HL-60 (cell line): ENCODE measurements at regions not wholly inside any gene's neighbourhood (a gene's known extent, or its start where the extent isn't known, plus 50 kb on each side); places are given as distances from the start of the nearest gene placed in this dataset.
"Not testable (repeated sequence)": the region's sequence is repeated elsewhere in the genome, so short reads cannot be mapped to it uniquely, and the experiment has no call there.

Source experiments
- DNase-seq, 2 experiments: peaks; one replicate each; pipeline ENCODE4 v3.0.0-alpha.2; 2010 to 2020; ENCODE audit warnings: low read depth in 1 of 2, low spot score in 1 of 2
- H3K27ac ChIP-seq: fragments of 250-450 bp; sonication (Bioruptor Pico); replicated peaks from 2 replicates; pipeline ENCODE4 v1.5.1; 2020; ENCODE audit warnings: mild to moderate bottlenecking, moderate library complexity
- H3K27me3 ChIP-seq: fragments of 250-450 bp; sonication (Bioruptor Pico); 2 replicates; pipeline ENCODE4 v1.5.1; 2021; ENCODE audit warnings: mild to moderate bottlenecking, moderate library complexity; ENCODE audit not compliant: insufficient read depth, poor library complexity, severe bottlenecking
- H3K4me3 ChIP-seq: replicated peaks from 2 replicates; pipeline ENCODE4 v1.5.1; 2011; ENCODE audit warnings: mild to moderate bottlenecking, control low read depth, low read length; ENCODE audit not compliant: insufficient read depth
- GABPA ChIP-seq: IDR thresholded peaks from 2 replicates; pipeline ENCODE4 v1.6.1; 2012; ENCODE audit warnings: low read depth
- POLR2AphosphoS5 ChIP-seq: IDR thresholded peaks from 2 replicates; pipeline ENCODE4 v1.6.1; 2012; ENCODE audit warnings: low read depth
- REST ChIP-seq: IDR thresholded peaks from 2 replicates; pipeline ENCODE4 v1.6.1; 2012; ENCODE audit warnings: low read depth; ENCODE audit not compliant: insufficient replicate concordance
- SPI1 ChIP-seq: IDR thresholded peaks from 2 replicates; pipeline ENCODE4 v1.6.1; 2012; ENCODE audit warnings: low read depth, mild to moderate bottlenecking, borderline replicate concordance
- TF ChIP-seq, protein P1 (sequence below): IDR thresholded peaks from one replicate; pipeline ENCODE4 v1.5.1; 2011; ENCODE audit warnings: low read length, control low read depth, inconsistent platforms; ENCODE audit not compliant: insufficient read depth

- TF ChIP-seq REST (no peak), GABPA (no peak), SPI1 (no peak), POLR2AphosphoS5 (no peak)
- TF ChIP-seq, protein P1, sequence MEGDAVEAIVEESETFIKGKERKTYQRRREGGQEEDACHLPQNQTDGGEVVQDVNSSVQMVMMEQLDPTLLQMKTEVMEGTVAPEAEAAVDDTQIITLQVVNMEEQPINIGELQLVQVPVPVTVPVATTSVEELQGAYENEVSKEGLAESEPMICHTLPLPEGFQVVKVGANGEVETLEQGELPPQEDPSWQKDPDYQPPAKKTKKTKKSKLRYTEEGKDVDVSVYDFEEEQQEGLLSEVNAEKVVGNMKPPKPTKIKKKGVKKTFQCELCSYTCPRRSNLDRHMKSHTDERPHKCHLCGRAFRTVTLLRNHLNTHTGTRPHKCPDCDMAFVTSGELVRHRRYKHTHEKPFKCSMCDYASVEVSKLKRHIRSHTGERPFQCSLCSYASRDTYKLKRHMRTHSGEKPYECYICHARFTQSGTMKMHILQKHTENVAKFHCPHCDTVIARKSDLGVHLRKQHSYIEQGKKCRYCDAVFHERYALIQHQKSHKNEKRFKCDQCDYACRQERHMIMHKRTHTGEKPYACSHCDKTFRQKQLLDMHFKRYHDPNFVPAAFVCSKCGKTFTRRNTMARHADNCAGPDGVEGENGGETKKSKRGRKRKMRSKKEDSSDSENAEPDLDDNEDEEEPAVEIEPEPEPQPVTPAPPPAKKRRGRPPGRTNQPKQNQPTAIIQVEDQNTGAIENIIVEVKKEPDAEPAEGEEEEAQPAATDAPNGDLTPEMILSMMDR: no peak
- no peak for DNase-seq
- Histone ChIP-seq H3K27me3 (no peaks in the 10 kb centered on the region), H3K27ac (no peak overlapping the region), H3K4me3 (no peak overlapping the region)
These were observed 109.8 kb upstream of the ZNF516 start for GRCh38 chr18:76604935-76605240.

DNA sequence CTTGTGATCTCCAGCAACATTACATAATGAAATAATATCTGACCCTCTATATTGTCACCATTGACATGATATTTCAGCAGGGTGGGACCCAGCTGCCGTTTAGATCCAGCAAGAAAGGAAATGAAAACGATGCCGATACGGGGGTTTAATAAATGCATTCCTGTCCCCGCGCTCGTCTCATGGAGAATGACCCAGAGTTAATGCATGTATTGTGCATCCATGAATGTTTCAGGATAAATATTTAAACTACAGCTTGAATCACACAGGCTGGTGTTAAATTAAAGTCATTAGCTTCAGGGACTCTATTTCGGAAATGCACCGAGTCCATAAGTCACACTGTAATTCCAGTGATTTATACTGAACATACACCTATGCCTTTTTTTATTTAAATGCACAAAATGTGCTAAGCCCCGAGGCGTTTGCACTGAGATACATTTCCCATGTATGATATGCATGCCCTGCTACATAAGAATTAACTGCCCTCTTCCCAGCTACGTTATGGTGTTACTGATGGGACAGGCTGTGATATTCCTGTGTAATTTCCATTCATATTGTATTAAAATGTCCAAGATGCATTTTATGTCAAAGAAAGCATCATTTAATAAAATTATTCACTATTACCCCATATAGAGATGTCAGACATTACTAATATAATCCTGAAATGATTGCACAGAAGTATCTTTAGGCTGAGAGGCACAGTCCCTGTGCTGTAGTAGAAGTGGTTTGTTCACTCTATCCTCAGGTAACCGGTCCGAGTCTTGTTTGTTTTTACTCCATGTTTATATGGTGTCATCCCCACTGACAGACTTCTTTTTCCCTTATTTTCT lies 109.3 kb upstream of the ZNF516 start:
- no peak overlapping the region for H3K4me3 ChIP-seq
- H3K27me3 ChIP-seq: no peaks in the 10 kb centered on the region
- no peak for DNase-seq
- no peak overlapping the region for H3K27ac ChIP-seq
- TF ChIP-seq, protein P1: no peak
- TF ChIP-seq POLR2AphosphoS5 (no peak), GABPA (no peak), SPI1 (no peak), REST (no peak)

DNA sequence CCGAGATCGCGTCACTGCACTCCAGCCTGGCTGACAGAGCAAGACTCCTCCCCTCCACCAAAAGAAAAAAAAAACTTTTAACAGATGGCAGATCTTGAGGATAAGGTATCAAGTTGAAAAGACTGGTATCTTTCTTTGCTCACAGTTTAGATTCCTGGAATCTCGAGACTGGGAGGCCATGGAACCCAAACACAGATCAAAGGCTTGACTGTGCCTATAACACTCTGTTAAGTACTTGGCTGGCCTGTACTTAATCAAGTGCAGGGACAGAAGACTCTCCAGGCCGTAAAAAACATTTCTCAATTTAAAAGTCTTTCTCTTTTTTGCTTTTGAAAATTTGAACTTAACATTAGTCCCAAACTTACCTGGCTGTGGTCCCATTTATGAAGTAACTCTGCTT lies 107.1 kb upstream of the ZNF516 start:
- H3K27ac ChIP-seq: no peak overlapping the region
- no peaks in the 10 kb centered on the region for H3K27me3 ChIP-seq
- TF ChIP-seq GABPA (no peak), SPI1 (no peak), POLR2AphosphoS5 (no peak), REST (no peak)
- TF ChIP-seq, protein P1: no peak
- H3K4me3 ChIP-seq: no peak overlapping the region
- no peak for DNase-seq

- H3K4me3 ChIP-seq, DNase-seq, H3K27ac ChIP-seq, H3K27me3 ChIP-seq: not testable (repeated sequence)
These were observed 105.0 kb upstream of the ZNF516 start for GRCh38 chr18:76600076-76600475.
